HG03442 (cell line): ENCODE measurements at regions not wholly inside any gene's neighbourhood (a gene's known extent, or its start where the extent isn't known, plus 50 kb on each side); places are given as distances from the start of the nearest gene placed in this dataset.

Experiments used
- ATAC-seq: cut with Tn5 transposase; IDR thresholded peaks from one replicate; pipeline ENCODE4 v1.9.1; 2021; ENCODE audit warnings: mild to moderate bottlenecking, moderate library complexity; ENCODE audit not compliant: unreplicated experiment

DNA sequence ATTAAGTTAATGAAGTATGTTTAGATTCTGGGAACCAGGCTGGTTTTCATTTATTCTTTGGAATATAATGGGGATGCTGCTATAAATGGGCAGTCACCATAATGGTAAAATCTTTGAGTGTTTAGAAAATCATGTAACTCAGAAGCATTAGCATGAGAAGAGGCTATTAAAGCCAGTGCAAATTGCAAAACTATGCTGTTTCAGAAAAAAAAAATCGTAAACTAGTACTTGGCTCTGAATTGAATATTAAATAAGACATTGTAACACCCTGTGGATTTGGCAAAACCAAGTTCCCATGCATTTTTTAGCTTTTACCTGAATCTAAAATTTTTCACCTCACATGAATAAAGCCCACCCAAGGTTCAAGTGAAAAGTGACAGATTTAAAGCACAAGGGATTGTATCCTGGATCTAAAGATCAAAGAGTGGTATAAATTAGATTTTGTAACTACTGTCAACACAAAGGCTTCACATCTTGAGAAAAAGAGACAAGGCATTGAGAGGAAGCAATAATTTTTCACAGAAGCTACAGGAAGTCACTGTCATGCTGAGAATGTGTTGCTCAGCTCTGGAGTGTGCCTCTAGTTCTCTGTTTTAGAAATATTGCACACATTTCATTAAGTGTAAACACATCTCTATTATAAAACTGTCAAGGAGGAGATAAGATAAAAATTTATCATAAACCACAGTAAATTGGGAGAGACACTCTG lies 142.2 kb downstream of the ABCA8 start:
- no peak for ATAC-seq

DNA sequence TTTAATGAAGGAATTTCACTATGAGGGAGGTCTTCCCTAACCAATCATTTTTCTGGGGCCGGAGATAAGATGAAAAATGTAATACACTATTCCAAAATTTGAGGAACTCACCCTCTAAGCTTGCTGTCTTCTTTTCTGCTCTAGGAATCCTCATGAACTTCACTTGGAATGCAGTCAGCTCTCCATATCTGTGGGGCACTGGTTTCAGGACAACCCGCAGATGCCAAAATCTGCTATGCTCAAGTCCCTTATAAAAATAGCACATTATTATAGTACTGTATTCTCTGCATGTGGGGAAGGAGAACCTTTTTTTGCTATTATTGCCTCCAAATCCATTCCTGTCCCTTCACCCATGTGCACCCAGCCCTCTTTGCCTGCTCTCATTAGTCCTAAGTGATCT lies 146.0 kb downstream of the ABCA8 start:
- no peak for ATAC-seq

GRCh38 chr17:68807998-68808772 lies 147.0 kb downstream of the ABCA8 start:
- ATAC-seq, result no peak

GRCh38 chr17:68805609-68806008 lies 149.6 kb downstream of the ABCA8 start:
- ATAC-seq, result no peak

GRCh38 chr17:68804777-68805520 lies 150.2 kb downstream of the ABCA8 start:
- no peak for ATAC-seq

DNA sequence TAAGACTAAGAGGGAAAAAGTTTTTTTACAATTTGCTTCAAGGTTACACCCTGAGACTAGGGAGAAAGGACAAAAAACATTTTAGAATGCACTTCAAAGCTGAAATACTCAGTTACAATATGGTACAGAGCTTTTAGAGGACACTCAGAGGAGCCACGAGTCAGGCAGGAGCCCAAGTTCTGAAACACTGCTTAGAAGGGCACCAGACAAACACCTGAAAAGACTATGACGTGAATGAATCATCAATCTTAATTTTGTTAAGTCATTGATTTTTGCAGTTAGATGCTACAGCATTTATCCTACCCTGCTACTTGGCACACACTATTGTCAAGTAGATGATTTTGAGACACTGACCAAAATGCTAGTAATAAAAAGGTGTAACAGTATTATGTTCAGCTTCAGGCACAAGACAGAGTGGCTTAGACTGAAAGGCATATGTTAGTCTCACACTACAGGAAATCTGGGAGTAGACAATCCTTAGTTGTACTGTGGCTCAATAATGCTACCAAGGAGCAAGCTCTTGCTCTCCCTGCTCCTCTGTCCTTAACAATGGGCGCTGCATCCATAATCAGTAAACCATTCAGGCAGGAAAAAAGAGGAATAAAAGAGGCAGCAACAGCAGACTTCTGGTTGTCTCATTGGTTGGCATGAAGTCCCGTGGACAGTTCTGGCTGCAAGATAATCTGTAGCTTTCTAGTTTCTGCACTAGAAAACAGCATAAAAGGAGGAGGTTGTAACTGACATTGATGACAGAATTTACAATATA lies 151.8 kb downstream of the ABCA8 start:
- no peak for ATAC-seq

DNA sequence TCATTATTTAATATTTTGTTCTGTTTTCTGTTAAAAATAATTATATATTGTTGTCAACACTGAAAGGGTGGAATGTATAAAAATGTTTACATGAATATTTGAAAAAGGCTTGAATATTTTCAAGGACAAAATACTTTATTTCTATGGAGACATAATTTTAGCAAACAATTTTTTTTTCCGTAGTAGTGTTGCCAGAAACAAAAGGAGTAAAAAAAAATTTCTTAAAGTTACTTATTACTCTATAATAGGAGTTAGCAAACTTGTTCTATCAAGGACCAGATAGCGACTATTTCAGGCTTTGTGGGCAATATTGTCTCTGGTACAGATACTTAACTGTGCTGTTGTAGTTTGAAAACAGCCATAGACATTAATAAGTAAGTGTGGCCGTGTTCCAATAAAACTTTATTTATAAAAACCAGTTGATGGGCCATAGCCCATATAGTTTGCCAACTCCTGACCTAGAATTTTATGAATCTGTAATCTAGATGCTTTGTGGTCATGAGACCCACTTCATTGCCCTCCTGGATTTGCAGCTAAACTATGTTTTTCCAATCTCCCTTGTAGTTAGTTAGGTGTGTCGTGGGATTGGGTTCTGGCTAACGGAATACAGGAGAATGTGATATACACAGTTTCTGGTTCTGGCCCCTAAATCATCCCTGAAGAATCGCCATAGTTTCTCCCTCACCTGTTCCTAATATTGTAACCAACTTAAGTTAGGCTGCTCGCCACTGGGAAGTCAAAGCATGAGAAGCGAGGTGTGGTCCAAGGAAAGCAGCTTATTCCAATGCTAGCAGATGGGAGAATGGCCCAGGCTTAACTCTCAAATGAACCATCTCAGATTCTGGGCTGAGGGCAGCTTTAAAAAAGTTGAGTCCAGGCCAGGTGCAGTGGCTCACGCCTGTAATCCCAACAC lies 153.6 kb downstream of the ABCA8 start:
- no peak for ATAC-seq

GRCh38 chr17:68800751-68801150 lies 154.4 kb downstream of the ABCA8 start:
- no peak for ATAC-seq

GRCh38 chr17:68794636-68795434 lies 160.4 kb downstream of the ABCA8 start:
- no peak for ATAC-seq

DNA sequence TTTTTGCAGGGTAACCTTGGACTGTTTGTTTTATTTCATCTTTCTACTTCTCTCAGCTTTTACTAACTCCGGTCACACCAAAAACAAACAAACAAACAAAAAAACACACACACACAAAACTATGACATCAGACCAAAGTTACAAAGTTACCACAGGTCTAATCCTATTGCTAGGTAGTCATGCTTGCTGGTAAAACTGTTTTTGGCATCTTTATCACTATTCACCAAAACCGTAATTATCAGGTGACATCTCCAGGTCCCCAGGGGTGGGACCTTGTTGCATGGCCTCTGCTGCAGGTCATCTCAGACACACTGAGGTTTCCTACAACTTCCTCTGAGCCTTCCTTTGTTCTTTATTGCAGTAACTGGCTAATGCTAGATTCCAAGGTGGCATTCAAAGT lies 162.3 kb downstream of the ABCA8 start:
- no peak for ATAC-seq

- no peak for ATAC-seq
These were observed 163.0 kb downstream of the ABCA8 start for GRCh38 chr17:68792042-68792685.

- no peak for ATAC-seq
These were observed 164.3 kb downstream of the ABCA8 start for GRCh38 chr17:68790931-68791330.

- ATAC-seq, result no peak
These were observed 164.7 kb downstream of the ABCA8 start for GRCh38 chr17:68790492-68790891.

DNA sequence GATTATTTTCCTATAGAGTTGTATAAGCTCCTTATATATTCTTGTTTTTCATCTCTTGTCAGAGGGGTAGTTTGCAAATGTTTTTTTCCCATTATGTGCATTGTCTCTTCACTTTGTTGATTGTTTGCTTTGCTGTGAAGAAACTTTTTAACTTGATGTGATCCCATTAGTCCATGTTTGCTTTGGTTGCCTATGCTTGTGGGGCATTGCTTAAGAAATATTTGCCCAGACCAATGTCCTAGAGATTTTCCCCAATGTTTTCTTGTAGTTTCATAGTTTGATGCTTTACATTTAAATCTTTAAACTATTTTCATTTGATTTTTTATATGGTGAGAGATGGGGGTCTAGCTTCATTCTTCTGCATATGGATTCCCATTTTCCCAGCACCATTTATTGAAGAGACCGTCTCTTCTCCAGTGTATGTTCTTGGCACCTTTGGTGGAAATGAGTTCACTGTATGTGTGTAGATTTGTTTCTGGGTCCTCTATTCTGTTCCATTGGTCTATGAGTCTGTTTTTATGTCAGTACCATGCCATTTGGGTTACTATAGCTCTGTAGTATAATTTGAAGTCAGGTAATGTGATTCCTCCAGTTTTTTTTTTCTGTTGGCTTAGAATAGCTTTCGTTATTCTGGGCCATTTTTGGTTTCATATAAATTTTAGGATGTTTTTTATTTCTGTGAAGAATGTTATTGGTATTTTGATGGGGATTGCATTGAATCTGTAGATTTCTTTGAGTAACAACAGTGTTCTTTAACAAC lies 165.8 kb downstream of the ABCA8 start:
- no peak for ATAC-seq

DNA sequence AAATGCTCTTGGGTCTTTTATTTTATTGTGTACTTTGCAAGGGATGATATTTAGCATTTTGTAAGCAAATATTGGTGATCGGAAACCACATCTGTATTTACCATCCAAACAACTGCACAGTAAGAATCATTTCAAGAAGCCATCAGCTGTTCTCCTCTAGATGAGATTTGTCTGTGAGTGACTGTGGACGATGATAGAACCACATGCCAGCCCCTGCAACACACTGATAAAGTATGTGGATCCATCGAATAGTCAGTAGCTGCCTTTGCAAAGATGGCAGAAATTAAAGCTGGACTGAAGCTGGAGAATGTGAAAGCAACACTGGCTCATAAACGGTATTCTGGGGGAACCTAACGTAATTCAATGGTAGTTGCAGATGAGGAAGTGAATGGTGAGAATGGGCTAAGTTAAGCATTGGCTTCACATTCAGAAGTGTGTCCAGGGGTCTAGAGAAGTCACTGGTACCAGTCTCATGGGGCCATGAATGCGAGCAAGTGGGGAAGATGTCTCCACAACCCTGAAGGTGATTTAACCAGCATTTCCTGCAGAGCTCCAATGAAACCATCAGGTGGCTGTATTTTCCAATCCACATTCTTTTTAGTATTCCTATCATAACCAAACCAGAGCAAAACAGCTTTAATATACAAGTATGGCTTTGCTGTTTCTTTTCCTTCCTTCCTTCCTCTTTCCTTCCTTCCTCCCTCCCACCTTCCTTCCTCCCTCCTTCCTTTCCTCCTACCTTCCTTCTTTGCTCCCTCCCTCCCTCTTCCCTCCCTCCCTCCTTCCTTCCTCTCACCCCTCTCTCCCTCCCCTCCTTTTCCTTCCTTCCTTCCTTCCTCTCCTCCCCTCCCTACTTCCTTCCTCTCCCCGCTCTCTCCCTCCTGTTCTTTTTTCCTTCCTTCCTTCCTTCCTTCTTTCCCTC lies 169.4 kb downstream of the ABCA8 start:
- ATAC-seq, result no peak

GRCh38 chr17:68784431-68784830 lies 170.8 kb downstream of the ABCA8 start:
- no peak for ATAC-seq

- no peak for ATAC-seq
These were observed 171.3 kb downstream of the ABCA8 start for GRCh38 chr17:68783861-68784260.
